Hepatocyte (in vitro differentiated cells): ENCODE measurements at regions not wholly inside any gene's neighbourhood (a gene's known extent, or its start where the extent isn't known, plus 50 kb on each side); places are given as distances from the start of the nearest gene placed in this dataset.

Experiments
- EZH2 ChIP-seq: fragments of 200-600 bp; sonication (generic); IDR thresholded peaks from 2 replicates; pipeline ENCODE4 v1.6.1; 2016; ENCODE audit warnings: antibody characterized with exemption, mild to moderate bottlenecking, borderline replicate concordance
- EZH2phosphoT487 ChIP-seq: fragments of 200-600 bp; sonication (generic); IDR thresholded peaks from one replicate; pipeline ENCODE4 v1.6.1; 2018; ENCODE audit warnings: antibody characterized with exemption, mild to moderate bottlenecking, low read depth, moderate library complexity; ENCODE audit not compliant: unreplicated experiment, severe bottlenecking
- TF ChIP-seq, protein P1 (sequence below): fragments of 200-600 bp; sonication (generic); IDR thresholded peaks from 2 replicates; pipeline ENCODE4 v1.5.1; 2016; ENCODE audit warnings: antibody characterized with exemption, mild to moderate bottlenecking; ENCODE audit not compliant: poor library complexity

- TF ChIP-seq, protein P1, sequence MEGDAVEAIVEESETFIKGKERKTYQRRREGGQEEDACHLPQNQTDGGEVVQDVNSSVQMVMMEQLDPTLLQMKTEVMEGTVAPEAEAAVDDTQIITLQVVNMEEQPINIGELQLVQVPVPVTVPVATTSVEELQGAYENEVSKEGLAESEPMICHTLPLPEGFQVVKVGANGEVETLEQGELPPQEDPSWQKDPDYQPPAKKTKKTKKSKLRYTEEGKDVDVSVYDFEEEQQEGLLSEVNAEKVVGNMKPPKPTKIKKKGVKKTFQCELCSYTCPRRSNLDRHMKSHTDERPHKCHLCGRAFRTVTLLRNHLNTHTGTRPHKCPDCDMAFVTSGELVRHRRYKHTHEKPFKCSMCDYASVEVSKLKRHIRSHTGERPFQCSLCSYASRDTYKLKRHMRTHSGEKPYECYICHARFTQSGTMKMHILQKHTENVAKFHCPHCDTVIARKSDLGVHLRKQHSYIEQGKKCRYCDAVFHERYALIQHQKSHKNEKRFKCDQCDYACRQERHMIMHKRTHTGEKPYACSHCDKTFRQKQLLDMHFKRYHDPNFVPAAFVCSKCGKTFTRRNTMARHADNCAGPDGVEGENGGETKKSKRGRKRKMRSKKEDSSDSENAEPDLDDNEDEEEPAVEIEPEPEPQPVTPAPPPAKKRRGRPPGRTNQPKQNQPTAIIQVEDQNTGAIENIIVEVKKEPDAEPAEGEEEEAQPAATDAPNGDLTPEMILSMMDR = no peak
- TF ChIP-seq EZH2 = no peak
- no peak for TF ChIP-seq EZH2phosphoT487
These were observed 149.4 kb upstream of the NOX3 start for GRCh38 chr6:155604991-155605390.
